Cardiac septum (tissue), 1 donor: ENCODE measurements at regions not wholly inside any gene's neighbourhood (a gene's known extent, or its start where the extent isn't known, plus 50 kb on each side); places are given as distances from the start of the nearest gene placed in this dataset.
A peak's percentile ranks its signal among the peaks of the same experiment; 100 is the strongest.
"Not testable (repeated sequence)": the region's sequence is repeated elsewhere in the genome, so short reads cannot be mapped to it uniquely, and the experiment has no call there.

Experiments
- DNase-seq: peaks from one replicate; pipeline ENCODE4 v3.0.0-alpha.2; 2020; ENCODE audit warnings: low spot score
- intact Hi-C: fragments of 100-400 bp; cut with DNase I; formaldehyde crosslinking; loops from one replicate; pipeline ENCODE4 v1.14.0; 2022
- donor health status: DM: no; HTN: no; CAD: no.

DNA sequence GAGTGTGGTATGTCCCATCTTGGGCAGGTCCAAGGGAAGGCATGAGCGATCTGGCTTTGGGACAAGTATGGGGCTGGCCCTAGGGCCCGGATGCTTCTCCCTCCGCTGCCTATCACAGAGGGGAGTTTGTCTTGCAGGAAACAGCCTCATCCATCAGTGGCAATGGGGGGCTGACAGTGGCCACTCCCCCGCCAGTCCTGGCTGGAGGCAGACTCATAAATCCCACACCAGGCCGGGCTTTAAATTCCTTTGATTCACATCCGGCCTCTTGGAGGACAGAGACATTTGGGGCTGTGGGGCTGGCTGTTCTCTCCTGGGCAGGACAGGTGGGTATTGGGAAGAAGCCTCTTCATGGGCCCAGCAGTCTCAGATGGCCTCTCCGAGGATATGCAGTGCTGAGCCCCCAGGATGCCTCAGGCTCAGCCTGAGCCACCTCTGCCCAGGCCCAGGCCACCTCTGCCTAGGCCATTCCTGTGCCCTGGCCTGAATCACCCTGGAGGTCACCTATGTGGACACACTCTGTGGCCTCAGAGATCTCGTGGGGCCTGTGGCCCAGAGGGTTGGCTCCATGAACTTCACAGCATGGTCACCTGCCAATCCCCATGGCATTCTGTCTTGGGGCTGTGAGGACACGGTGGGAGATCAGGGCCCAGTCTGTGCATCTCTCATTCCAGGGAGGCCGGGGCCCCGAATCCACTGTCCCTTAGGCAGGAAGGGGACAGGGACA lies 84.2 kb upstream of the GOLGA6L4 start:
- intact Hi-C loops = no loop called here
- DNase-seq = no peak

DNA sequence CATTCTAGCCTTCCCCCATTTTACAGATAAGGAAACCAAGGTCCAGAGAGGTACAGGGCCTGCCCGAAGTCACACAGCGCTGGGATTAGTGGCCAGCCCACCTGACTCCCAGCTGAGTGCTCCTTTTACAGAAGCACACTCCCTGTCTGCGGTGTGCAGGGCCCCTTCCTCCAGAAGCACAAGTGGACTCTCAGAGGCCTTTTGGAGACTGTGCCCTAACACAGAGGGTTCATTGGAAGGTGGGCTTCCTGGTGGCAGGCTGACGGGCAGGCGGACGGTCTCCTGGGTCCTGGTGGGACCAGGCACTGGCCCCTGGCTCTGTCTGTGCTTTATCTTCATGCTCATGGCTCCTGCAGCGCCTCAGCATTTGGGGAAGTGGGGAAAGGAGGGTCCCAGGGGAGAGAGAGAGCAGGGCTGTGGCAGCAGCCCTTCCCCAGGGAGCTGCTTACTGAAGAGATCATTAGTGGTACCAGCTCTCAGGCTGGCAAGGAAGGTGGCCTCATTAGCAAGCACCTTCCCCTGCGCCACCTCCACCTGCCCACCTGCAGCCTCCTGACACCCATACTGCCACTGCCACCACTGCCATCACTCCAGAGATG lies 83.1 kb upstream of the GOLGA6L4 start:
- intact Hi-C loops, DNase-seq: not testable (repeated sequence)

DNA sequence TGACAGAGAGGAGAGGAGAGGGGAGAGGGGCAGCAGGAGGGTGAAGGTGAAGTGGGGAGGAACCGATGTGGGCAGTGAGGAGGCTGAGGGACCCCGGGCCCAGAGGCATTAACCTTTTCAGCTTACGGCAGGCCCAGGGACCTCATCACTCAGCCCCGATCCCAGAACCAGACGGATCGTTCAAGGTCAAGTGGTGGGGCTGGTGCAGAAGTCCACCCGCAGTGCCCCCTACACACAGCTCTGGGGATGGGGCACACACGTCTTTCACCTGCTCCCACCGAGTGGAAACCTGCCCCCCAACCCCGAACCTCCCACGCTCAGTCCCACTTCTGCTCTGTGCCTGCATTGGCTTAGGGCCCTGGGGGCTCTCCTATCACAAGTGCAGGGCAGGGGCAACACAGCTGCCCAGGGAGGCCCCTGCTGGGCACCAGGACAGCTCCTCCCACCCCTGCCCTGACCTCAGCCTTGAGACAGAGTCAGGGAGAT lies 81.9 kb upstream of the GOLGA6L4 start:
- DNase-seq, intact Hi-C loops: not testable (repeated sequence)

DNA sequence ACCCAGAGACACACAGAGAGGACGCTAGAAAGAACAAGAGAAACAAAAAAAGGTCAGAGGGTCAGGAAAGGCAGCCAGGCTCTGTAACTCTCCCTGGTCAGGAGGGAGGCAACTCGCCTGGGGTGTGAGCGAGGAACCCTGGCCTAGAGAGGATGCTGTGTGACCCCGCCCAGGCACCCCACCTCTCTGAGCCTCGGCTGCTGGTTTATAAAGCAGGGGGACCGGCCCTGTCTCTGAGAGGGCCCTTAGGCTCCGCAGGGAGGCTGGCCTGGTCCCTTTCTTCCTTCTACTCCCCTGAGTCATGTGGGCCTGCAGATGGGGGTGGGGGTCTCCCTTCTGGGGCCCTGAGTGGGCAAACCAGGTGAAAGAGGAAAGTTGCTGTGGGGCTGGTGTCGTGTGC lies 81.3 kb upstream of the GOLGA6L4 start:
- intact Hi-C loops, DNase-seq: not testable (repeated sequence)

DNA sequence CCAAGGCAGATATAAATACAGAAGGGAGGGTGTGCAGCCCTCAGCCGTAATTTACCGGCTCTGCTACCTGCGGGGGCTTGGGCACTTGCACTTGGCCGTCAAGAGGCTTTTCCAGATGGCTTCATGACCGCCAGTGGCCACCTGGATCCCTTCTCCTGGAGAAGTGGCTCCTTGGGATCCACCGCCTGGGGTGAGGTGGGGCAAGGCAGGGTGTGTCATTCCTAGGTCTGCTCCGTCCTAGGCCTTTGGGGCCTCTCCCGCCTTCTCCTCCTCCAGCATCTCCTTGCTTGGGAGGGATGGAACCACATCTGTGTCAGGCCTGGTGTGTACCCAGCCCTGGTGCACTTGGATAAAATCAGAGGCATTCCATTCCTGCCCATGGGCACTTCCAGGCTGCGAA lies 80.8 kb upstream of the GOLGA6L4 start:
- DNase-seq, intact Hi-C loops: not testable (repeated sequence)

DNA sequence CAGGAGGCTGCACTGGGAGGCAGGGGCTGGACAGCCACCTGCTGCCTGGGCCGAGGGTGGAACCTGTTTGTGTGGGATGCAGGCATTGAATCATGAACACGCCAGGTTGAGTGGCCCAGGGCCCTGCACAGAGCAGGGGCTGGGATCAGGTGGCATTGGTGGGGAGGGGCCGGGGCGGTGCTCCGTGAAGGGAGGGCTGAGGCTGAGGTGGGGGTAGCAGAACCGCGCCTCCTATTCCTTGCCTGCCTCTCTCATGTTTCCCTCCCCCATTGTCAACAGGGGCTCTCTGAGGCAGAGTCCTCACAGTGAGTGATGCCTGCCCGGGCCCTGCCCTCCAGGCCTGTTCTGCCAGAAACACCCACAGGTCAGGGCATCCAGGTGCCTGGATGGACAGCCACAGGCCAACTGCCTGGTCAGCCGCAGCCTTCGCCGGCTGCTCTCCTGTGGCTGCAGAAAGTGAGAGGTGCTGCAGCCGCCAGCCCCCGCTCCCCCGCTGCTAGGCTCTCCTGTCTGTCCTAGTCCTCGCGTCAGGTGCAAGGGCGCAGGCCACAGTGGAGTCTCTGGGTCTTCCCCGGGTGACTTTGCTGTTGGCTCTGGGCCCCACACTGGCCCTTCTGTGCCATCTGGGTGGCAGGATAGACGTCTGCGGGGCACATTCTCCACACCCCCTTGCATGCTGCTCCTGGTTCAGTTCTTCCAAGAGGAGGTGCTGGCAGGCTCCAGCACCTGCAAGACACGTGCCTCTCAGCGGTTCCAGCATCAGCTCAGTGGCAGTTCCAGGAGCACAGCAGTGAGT lies 79.6 kb upstream of the GOLGA6L4 start:
- DNase-seq, intact Hi-C loops: not testable (repeated sequence)

DNA sequence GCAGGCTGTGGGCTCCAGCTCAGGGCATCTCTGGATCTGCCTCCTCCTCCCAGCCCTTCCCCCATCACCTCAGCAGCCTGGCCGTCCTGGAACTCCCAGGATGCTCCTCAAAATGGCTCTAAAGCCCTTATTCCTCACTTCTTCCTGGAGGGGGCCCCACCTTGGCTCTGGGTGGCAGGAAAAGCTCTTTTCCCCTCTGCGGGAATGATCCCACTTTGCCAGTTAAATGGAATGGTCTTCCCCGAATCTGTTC lies 79.1 kb upstream of the GOLGA6L4 start:
- intact Hi-C loops, DNase-seq: not testable (repeated sequence)

DNA sequence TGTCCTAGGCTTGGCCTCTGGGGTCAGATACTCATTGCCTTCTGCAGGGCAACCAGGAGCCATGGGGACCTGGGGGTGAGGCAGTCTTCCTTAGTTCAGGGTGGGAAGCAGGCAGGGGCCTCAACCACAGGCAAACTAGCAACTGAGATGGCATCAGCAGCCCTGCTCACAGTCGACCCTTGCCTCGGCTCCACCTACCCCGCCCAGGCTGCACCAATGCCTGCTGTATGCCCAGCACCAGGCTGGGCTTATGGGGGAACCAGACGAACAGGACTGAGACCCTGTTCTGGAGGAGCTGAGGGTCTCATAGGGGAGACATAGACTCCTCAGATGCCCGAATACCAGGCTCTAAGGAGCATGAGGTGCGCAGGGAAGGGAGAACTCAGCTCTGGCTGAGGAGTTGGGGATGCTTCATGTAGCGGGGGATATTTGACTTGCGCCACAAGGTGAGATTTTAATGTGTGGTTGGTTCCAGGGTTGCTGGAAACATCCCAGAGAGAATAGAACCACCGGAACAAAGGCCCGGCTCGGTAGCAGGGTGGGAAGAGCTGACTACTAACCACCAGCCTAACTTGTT lies 78.4 kb upstream of the GOLGA6L4 start:
- intact Hi-C loops, DNase-seq: not testable (repeated sequence)

DNA sequence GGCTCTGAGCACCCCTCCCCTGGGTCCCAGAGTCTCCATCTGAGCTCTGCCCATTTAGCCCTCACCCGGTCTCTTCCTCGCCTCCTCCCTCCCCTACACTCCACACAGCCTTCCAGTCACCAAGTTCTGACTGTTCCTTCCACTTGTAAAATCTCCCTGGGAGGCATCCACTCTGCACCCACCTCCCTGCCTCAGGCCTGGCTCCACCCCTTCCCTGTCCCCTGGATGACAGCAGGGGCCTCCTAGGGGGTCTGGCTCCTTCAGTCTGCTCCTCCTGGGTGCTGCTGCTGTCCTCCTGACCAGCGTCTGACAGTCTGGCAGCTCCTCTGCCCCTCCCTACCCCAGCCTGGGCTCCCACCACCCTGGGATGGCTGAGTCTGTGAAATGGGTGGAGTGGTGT lies 77.7 kb upstream of the GOLGA6L4 start:
- intact Hi-C loops = not testable (repeated sequence)

DNA sequence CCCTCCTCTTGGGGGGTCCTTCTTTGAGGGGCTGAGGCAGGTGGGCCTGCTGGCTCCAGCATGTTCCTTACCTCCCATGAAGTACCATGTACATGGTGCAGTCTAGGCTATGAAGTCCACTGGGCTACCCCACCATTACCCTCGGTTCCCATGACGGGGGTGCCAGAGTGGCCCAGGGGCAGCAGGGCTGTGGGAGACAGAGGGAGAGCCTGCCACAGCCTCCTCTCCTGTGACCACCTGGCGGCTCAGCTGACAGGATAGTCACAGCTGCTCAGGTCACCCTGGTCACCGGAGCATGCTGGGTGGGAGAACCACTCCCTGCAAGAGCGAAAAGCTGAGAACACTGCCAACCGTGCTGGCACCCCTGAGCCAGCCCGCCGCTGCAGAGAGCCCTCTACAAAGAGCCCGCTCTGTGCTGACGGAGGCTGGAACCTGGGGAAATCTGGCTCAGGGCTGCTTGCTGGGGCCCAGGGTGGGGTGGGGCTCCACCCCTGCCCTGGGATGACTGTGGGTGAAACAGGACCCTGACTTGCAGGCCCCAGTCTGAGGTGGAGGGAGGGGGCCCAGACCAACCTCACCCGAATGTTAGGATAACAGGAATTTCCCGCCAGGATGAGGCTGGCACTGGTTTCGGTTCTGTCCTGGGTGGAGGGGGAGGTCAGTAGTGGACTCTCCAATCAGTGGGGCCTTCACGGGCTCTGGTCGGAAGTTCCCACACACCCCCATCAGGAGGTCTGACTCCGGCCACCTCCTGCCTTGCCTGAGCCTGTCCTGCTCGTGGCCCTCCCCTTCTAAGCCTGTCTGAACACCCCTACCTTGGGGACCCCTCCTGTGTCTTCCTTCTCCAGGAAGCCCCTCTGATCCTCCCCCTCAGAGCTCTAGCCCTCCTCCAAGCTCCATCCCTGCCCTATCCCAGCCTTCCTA lies 76.0 kb upstream of the GOLGA6L4 start:
- not testable (repeated sequence) for DNase-seq

More for the DNA sequence above, 77.7 kb upstream of the GOLGA6L4 start:
- DNase-seq = not testable (repeated sequence)

DNA sequence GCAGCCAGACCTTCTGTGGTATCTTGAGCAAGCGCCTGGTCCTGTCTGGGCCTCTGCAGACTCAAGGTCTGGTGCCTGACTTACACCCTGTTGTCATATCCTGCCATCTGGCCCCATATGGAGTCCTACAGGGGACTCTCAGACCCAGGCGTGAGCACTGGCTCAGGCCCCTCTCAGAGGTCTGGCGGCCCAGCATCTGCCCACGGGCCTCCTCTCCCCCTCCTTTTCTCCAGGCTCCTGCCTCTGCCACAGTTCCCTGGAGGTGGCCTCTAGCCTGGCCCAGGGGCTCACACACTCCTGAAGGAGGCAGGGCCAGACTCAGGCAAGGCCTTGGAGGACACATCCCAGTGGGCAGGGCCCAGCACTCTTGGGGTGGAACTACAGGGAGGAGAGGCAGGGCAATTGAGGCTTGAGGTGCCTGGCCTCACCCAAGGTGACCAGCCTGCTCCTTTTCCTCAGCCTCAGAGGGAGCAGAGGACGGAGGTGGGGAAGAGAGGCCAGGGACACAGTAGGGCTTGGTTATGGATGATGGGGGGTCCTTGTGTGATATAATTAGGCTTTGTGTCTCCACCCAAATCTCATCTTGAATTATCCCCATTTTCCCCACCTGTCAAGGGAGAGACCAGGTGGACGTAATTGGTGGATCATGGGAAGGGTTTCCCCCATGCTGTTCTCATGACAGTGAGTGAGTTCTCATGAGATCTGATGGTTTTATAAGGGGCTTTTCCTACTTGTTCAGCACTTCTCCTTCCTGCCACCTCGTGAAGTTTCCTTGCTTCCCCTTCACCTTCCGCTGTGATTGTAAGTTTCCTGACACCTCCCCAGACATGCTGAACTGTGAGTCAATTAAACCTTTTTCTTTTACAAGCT lies 70.9 kb upstream of the GOLGA6L4 start:
- intact Hi-C loops = not testable (repeated sequence)

More for the DNA sequence above, 76.0 kb upstream of the GOLGA6L4 start:
- intact Hi-C loops = not testable (repeated sequence)

DNA sequence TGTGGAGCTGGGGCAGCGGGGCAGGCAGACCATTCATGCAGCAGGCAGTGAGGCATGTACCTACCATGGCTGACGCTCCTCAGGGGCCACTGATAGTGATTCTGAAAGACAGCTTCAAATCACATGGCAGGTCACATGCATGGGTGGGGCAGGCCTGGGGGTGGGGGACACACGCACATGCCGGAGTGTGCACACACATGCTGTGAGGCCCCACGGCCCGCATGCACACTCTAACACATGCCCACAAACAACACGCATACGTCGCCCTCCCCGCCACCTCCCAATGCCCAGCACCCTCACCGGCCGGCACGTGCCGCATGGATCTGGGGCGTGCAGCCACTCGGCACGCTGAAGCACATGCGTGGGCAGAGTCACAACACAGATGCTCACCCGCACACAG lies 65.5 kb upstream of the GOLGA6L4 start:
- DNase-seq, intact Hi-C loops: not testable (repeated sequence)

More for the DNA sequence above, 70.9 kb upstream of the GOLGA6L4 start:
- not testable (repeated sequence) for DNase-seq

DNA sequence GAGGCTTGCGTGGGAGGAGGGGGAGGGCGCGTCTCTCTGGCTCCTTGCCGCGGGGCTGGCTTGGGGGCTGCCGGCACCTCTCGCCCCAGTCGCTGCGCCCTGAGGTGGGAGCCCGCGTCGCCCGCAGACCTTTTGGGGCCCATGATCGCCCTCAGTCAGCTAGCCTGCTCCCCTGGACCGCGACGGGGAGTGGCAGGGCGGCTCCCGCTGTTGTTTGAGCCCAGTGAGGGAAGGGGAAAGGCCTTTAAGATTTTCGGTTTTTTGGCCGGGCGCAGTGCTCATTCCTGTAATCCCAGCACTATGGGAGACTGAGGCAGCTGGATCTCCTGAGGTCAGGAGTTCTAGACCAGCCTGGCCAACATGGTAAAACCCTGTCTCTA lies 62.4 kb upstream of the GOLGA6L4 start:
- intact Hi-C loops = not testable (repeated sequence)
- DNase-seq = peak; percentile 12
